ENCODE measurements at regions not wholly inside any gene's neighbourhood (a gene's known extent, or its start where the extent isn't known, plus 50 kb on each side); places are given as distances from the start of the nearest gene placed in this dataset.

DNA sequence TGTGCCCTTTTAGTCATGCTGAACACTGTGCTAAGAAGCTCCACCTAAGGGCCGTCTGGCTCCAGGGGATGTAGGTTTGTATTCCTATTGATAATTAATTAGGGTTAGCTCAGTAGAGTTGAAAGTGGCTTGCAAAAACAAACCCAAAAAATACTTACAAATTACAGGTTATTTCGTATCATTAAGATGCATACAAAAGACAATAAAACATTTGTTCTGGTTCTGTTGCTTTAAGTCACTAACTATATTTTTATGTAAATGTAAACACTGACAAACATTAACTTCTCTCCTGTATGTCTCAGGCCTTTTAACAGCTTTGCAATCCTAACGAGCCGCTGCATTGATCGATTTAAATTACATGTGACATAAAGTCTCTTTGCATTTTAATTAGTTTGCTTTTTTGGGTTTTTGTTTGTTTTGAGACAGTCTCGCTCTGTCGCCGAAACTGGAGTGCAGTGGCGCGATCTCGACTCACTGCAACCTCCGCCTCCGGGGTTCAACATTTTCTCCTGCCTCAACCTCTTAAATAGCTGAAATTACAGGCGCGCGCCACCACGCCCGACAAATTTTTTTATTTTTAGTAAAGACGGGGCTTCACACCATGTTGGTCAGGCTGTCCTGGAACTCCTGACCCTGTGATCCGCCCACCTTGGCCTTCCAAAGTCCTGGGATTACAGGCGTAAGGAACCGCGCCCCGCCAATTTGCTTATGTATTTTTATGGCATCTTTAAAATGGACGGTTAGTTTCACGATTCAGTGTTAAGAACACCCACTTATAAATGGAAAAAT lies 110.9 kb downstream of the HFE start:
- peaks cover 12 to 21% of the 10 kb centered on the region in 2 experiments; a peak in 3 of 4 replicates for H3K4me1 ChIP-seq (ENCODE audit: control insufficient read depth in 1 of 2, insufficient read depth in 2 of 2, low read depth in 1 of 2, low read length in 1 of 2)
- H3K27me3 ChIP-seq (ENCODE audit: insufficient read depth): no peaks in the 10 kb centered on the region
- H3K9me2 ChIP-seq: no peaks in the 10 kb centered on the region
- H3K79me2 ChIP-seq (ENCODE audit: insufficient read depth): peaks cover 41% of the 10 kb centered on the region
- H3K9ac ChIP-seq: peak overlapping the region; percentile 97
- peaks cover 0 to 4% of the 10 kb centered on the region in 2 experiments for H3K36me3 ChIP-seq (replicated peaks in 1 of 2; ENCODE audit: control insufficient read depth in 1 of 2, insufficient read depth in 2 of 2, low read length in 1 of 2)
- peak overlapping the region; percentile 87 to 94 for H3K27ac ChIP-seq (ENCODE audit: low read depth in 2 of 2, low read length in 1 of 2)
- ChIA-PET CTCF (interaction anchor here (0.8 to 2.8 kb wide), 7 partner anchors 9 to 133 kb away, joined by 3 to 9 read pairs (median 4); a partner anchor contains a TSS), POLR2A (interaction anchor here (0.7 to 7.8 kb wide), 34 partner anchors 10 to 1695 kb away, joined by 3 to 247 read pairs (median 6); a partner anchor contains a TSS)
- H4K20me1 ChIP-seq (ENCODE audit: insufficient read depth): peaks cover 5% of the 10 kb centered on the region; the same call in 1 of the 2 replicates
- no peak overlapping the region for H2AFZ ChIP-seq (ENCODE audit: low read depth)
- peaks cover 54% of the 10 kb centered on the region for H3F3A ChIP-seq (replicated peaks; ENCODE audit: insufficient read depth)
- peak overlapping the region; percentile 84 to 96 for H3K4me3 ChIP-seq (ENCODE audit: low read depth in 2 of 2, low read length in 1 of 2)
- WGBS (ENCODE audit: low lambda C conversion rate): 13% methylated on average over 26 of the region's 26 CpGs
- H3K9me3 ChIP-seq: no peaks in the 10 kb centered on the region
- no peak for DNase-seq
- TF ChIP-seq, protein P1, sequence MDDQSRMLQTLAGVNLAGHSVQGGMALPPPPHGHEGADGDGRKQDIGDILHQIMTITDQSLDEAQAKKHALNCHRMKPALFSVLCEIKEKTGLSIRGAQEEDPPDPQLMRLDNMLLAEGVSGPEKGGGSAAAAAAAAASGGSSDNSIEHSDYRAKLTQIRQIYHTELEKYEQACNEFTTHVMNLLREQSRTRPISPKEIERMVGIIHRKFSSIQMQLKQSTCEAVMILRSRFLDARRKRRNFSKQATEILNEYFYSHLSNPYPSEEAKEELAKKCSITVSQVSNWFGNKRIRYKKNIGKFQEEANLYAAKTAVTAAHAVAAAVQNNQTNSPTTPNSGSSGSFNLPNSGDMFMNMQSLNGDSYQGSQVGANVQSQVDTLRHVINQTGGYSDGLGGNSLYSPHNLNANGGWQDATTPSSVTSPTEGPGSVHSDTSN (IDR thresholded peaks at IDR 0.05): no peak
- TF ChIP-seq, protein P2, sequence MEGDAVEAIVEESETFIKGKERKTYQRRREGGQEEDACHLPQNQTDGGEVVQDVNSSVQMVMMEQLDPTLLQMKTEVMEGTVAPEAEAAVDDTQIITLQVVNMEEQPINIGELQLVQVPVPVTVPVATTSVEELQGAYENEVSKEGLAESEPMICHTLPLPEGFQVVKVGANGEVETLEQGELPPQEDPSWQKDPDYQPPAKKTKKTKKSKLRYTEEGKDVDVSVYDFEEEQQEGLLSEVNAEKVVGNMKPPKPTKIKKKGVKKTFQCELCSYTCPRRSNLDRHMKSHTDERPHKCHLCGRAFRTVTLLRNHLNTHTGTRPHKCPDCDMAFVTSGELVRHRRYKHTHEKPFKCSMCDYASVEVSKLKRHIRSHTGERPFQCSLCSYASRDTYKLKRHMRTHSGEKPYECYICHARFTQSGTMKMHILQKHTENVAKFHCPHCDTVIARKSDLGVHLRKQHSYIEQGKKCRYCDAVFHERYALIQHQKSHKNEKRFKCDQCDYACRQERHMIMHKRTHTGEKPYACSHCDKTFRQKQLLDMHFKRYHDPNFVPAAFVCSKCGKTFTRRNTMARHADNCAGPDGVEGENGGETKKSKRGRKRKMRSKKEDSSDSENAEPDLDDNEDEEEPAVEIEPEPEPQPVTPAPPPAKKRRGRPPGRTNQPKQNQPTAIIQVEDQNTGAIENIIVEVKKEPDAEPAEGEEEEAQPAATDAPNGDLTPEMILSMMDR (IDR thresholded peaks at IDR 0.05): peak; percentile 17; the same call in 1 of the 2 replicates
- TF ChIP-seq POLR2AphosphoS5 (IDR thresholded peaks at IDR 0.05; ENCODE audit: low read depth, low read length): peak; percentile 33; the same call in 1 of the 2 replicates
- peak overlapping the region; percentile 91 for H3K4me2 ChIP-seq

DNA sequence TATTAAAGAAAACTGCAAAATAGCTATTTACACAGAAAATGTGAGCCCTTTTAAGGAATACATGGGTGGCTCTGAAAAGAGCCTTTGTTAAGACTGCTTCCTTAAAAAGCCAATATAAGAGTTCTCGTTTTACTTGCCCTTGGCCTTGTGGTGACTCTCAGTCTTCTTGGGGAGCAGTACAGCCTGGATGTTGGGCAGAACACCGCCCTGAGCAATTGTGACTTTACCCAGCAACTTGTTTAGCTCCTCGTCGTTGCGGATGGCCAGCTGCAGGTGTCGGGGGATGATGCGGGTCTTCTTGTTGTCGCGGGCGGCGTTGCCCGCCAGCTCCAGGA lies 111.5 kb downstream of the HFE start:
- TF ChIP-seq, protein P3, sequence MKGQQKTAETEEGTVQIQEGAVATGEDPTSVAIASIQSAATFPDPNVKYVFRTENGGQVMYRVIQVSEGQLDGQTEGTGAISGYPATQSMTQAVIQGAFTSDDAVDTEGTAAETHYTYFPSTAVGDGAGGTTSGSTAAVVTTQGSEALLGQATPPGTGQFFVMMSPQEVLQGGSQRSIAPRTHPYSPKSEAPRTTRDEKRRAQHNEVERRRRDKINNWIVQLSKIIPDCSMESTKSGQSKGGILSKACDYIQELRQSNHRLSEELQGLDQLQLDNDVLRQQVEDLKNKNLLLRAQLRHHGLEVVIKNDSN (IDR thresholded peaks at IDR 0.05; ENCODE audit: borderline replicate concordance, low read depth): no peak
- TF ChIP-seq GABPA (IDR thresholded peaks at IDR 0.05; ENCODE audit: low read depth) (no peak), EP300 (IDR thresholded peaks at IDR 0.05; ENCODE audit: borderline replicate concordance in 1 of 2, low read depth in 1 of 2, low read length in 1 of 2) (no peak), TEAD4 (IDR thresholded peaks at IDR 0.05; ENCODE audit: borderline replicate concordance, insufficient read depth) (no peak), TAF1 (IDR thresholded peaks at IDR 0.05; ENCODE audit: borderline replicate concordance, low read depth, low read length) (no peak)
- Histone ChIP-seq H4K20me1 (ENCODE audit: insufficient read depth) (peaks cover 5% of the 10 kb centered on the region; the same call in 1 of the 2 replicates), H3K9ac (peak overlapping the region; percentile 97), H3K9me3 (no peaks in the 10 kb centered on the region), H3K27me3 (ENCODE audit: insufficient read depth) (no peaks in the 10 kb centered on the region), H3F3A (replicated peaks; ENCODE audit: insufficient read depth) (peaks cover 60% of the 10 kb centered on the region), H3K79me2 (ENCODE audit: insufficient read depth) (peaks cover 41% of the 10 kb centered on the region), H3K9me2 (no peaks in the 10 kb centered on the region), H3K4me2 (peak overlapping the region; percentile 91), H3K4me1 (ENCODE audit: control insufficient read depth in 1 of 2, insufficient read depth in 2 of 2, low read depth in 1 of 2, low read length in 1 of 2) (peaks cover 12 to 21% of the 10 kb centered on the region in 2 experiments; a peak in 3 of 4 replicates), H3K36me3 (replicated peaks in 1 of 2; ENCODE audit: control insufficient read depth in 1 of 2, insufficient read depth in 2 of 2, low read length in 1 of 2) (peaks cover 0 to 1% of the 10 kb centered on the region in 2 experiments), H3K27ac (ENCODE audit: low read depth in 2 of 2, low read length in 1 of 2) (peak overlapping the region; percentile 87 to 94), H3K4me3 (ENCODE audit: low read depth in 2 of 2, low read length in 1 of 2) (peak overlapping the region; percentile 84 to 96), H2AFZ (ENCODE audit: low read depth) (no peak overlapping the region)
- CTCF ChIA-PET: interaction anchor here (0.7 to 2.8 kb wide), 6 partner anchors 10 to 1216 kb away, joined by 3 to 9 read pairs (median 4); a partner anchor contains a TSS
- WGBS (ENCODE audit: low lambda C conversion rate): 4% methylated on average over 3 of the region's 12 CpGs
- POLR2A ChIA-PET: interaction anchor here (0.9 to 7.8 kb wide), 35 partner anchors 9 to 1694 kb away, joined by 3 to 247 read pairs (median 8); a partner anchor contains a TSS
- no peak for DNase-seq

Data from SK-N-SH (cell line).